ENCODE measurements at regions not wholly inside any gene's neighbourhood (a gene's known extent, or its start where the extent isn't known, plus 50 kb on each side); places are given as distances from the start of the nearest gene placed in this dataset.

- TF ChIP-seq CTCF (IDR thresholded peaks at IDR 0.05; ENCODE audit: low read depth, low read length, missing control alignments), result no peak
Observed at GRCh38 chr1:4275083-4275482, 375.0 kb upstream of the C1orf174 start.

GRCh38 chr1:4276238-4276637, 376.2 kb upstream of the C1orf174 start:
- no peak for TF ChIP-seq CTCF (IDR thresholded peaks at IDR 0.05; ENCODE audit: low read depth, low read length, missing control alignments)
- no peak overlapping the region for H3K4me3 ChIP-seq (replicated peaks; ENCODE audit: low read depth, low read length)
- DNase-seq (ENCODE audit: extremely low read depth, low read depth), result no peak

More at GRCh38 chr1:4275083-4275482, 375.0 kb upstream of the C1orf174 start:
- H3K4me3 ChIP-seq (replicated peaks; ENCODE audit: low read depth, low read length), result no peak overlapping the region
- DNase-seq (ENCODE audit: extremely low read depth, low read depth), result no peak

GRCh38 chr1:4277598-4277997, 376.8 kb upstream of the AJAP1 start:
- no peak for TF ChIP-seq CTCF (IDR thresholded peaks at IDR 0.05; ENCODE audit: low read depth, low read length, missing control alignments)
- no peak overlapping the region for H3K4me3 ChIP-seq (replicated peaks; ENCODE audit: low read depth, low read length)

GRCh38 chr1:4284976-4285375, 369.4 kb upstream of the AJAP1 start:
- no peak overlapping the region for H3K4me3 ChIP-seq (replicated peaks; ENCODE audit: low read depth, low read length)
- no peak for TF ChIP-seq CTCF (IDR thresholded peaks at IDR 0.05; ENCODE audit: low read depth, low read length, missing control alignments)
- no peak for DNase-seq (ENCODE audit: extremely low read depth, low read depth)

More at GRCh38 chr1:4277598-4277997, 376.8 kb upstream of the AJAP1 start:
- DNase-seq (ENCODE audit: extremely low read depth, low read depth), result no peak

GRCh38 chr1:4292861-4293260, 361.5 kb upstream of the AJAP1 start:
- H3K4me3 ChIP-seq (replicated peaks; ENCODE audit: low read depth, low read length), result no peak overlapping the region
- no peak for DNase-seq (ENCODE audit: extremely low read depth, low read depth)
- no peak for TF ChIP-seq CTCF (IDR thresholded peaks at IDR 0.05; ENCODE audit: low read depth, low read length, missing control alignments)

- TF ChIP-seq CTCF (IDR thresholded peaks at IDR 0.05; ENCODE audit: low read depth, low read length, missing control alignments), result no peak
- DNase-seq (ENCODE audit: extremely low read depth, low read depth), result no peak
- no peak overlapping the region for H3K4me3 ChIP-seq (replicated peaks; ENCODE audit: low read depth, low read length)
Observed at GRCh38 chr1:4298361-4299083, 355.9 kb upstream of the AJAP1 start.

- TF ChIP-seq CTCF (IDR thresholded peaks at IDR 0.05; ENCODE audit: low read depth, low read length, missing control alignments), result no peak
- H3K4me3 ChIP-seq (replicated peaks; ENCODE audit: low read depth, low read length), result no peak overlapping the region
- DNase-seq (ENCODE audit: extremely low read depth, low read depth), result no peak
Observed at GRCh38 chr1:4301007-4301406, 353.4 kb upstream of the AJAP1 start.

All from HFF-Myc (cell line).